ENCODE measurements at regions not wholly inside any gene's neighbourhood (a gene's known extent, or its start where the extent isn't known, plus 50 kb on each side); places are given as distances from the start of the nearest gene placed in this dataset.

DNA sequence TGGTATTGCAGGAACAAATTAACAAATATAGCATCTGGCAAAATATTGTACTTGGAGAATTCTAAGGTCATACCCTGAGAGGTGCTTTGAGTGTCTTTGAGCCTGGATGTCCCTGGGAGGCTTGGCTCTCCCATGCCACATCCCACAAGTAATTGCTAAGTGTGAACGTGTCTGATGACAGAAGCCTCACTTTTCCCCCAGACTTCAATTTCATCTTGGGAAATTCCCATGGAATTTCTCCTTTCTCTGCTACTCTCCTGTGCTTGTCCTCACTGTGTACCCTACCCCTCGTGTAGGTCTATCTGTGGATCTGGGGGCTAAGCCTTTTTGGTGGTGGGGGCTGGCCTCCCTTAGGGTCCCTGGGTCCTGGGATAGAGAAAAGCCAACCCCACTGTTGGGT is 293.3 kb downstream of the TCF7L2 start:
- TF ChIP-seq, protein P1, sequence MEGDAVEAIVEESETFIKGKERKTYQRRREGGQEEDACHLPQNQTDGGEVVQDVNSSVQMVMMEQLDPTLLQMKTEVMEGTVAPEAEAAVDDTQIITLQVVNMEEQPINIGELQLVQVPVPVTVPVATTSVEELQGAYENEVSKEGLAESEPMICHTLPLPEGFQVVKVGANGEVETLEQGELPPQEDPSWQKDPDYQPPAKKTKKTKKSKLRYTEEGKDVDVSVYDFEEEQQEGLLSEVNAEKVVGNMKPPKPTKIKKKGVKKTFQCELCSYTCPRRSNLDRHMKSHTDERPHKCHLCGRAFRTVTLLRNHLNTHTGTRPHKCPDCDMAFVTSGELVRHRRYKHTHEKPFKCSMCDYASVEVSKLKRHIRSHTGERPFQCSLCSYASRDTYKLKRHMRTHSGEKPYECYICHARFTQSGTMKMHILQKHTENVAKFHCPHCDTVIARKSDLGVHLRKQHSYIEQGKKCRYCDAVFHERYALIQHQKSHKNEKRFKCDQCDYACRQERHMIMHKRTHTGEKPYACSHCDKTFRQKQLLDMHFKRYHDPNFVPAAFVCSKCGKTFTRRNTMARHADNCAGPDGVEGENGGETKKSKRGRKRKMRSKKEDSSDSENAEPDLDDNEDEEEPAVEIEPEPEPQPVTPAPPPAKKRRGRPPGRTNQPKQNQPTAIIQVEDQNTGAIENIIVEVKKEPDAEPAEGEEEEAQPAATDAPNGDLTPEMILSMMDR (IDR thresholded peaks at IDR 0.05), result no peak
- no peak for TF ChIP-seq POLR2A (IDR thresholded peaks at IDR 0.05)
- TF ChIP-seq EP300 (IDR thresholded peaks at IDR 0.05), result no peak

All from tibial nerve (tissue), 4 donors.